HS-27A (cell line): ENCODE measurements at regions not wholly inside any gene's neighbourhood (a gene's known extent, or its start where the extent isn't known, plus 50 kb on each side); places are given as distances from the start of the nearest gene placed in this dataset.
A peak's percentile ranks its signal among the peaks of the same experiment; 100 is the strongest.

ENCODE experiments used
- DNase-seq: peaks from one replicate; pipeline ENCODE4 v3.0.0-alpha.2; 2012; ENCODE audit warnings: low read depth, missing footprints

DNA sequence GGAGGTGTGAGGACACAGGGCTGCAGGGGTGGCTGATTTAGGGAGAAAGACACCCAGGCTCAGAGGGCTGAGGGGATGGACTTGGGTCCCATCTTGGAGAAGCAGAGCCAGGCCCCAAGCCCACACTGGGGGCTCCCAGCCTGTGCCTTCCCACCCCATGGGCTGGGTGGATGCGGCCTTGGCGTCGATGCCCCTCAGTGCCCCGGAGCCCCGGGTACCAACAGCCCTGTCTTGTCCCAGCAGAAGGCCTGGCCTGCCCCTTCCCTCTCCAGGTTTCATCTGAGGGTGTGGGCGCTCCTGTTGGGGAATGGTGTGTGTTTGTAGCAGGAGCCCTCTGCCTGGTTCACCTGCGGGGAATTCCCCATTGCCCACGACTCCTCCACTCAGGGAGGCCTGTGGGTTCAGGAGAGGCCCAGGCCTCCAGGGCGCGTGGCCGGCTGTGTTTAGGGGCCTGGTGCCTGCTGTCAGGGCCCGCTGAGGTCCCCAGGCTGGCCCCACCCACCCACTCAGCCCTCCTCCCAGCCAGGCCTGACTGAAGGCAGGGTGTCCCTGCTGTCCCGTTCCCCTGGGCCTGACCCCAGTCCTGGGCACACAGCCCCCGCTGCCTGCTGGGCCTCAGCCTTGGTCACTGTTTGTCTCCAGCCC is 51.1 kb upstream of the BEGAIN start:
- no peak for DNase-seq

GRCh38 chr14:100639280-100639679 is 52.1 kb upstream of the BEGAIN start:
- DNase-seq: no peak

DNA sequence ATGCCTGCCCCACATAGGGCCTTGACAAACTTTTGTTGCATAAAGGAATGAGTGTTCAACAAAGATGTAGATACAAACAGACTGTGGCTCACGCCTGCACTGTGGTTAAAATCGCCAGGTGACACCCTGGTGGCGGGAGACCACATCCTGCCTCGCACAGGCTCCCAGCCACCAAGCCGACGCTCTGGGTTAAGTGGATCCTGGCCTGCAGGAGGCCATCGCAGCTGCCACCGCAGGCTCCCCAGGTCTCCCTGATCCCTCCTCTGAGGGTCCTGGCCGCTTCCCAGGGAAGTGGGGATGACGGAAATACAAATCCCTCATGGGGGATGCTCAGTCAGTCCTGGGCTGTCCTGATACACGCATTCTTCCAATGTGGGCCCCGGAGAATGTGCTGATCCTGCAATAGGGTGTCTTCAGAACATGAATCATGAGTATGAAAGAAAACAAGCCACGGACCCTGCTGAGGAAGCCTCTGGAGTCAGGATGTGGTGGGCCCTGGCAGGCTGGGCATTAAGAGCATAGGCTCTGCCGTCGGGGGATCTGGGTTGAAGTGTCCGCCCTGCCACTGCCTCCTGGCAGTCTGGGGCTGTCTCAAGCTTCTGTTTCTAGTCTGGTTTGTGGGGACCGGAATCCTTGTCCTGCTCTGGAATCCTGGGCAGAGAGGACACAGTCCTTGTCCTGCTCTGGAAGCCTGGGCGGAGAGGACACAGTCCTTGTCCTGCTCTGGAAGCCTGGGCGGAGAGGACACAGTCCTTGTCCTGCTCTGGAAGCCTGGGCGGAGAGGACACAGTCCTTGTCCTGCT is 53.5 kb upstream of the BEGAIN start:
- DNase-seq: no peak

- DNase-seq: no peak
Observed at GRCh38 chr14:100641274-100641860, 54.1 kb upstream of the BEGAIN start.

- no peak for DNase-seq
Observed at GRCh38 chr14:100643426-100643825, 56.2 kb upstream of the BEGAIN start.

- no peak for DNase-seq
Observed at GRCh38 chr14:100644383-100644782, 57.2 kb upstream of the BEGAIN start.

DNA sequence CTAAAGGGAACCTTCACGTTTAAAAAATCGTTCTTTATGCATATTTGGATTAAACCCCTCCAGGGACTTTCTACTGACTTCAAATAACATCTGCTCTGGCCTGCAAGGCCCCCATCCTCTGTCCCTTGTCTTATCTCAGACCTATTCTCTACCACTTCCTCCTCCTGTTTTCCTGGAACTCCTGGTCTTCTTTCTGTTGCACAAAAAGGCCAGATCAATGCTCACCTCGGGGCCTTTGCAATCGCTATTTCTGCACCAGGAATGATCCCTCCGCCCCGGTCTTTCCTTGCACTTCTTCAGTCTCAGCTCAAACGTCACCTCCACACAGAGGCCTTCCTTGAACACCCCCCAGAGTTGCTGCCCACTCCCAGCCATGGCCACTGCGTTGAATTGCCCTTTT is 57.6 kb upstream of the BEGAIN start:
- no peak for DNase-seq

DNA sequence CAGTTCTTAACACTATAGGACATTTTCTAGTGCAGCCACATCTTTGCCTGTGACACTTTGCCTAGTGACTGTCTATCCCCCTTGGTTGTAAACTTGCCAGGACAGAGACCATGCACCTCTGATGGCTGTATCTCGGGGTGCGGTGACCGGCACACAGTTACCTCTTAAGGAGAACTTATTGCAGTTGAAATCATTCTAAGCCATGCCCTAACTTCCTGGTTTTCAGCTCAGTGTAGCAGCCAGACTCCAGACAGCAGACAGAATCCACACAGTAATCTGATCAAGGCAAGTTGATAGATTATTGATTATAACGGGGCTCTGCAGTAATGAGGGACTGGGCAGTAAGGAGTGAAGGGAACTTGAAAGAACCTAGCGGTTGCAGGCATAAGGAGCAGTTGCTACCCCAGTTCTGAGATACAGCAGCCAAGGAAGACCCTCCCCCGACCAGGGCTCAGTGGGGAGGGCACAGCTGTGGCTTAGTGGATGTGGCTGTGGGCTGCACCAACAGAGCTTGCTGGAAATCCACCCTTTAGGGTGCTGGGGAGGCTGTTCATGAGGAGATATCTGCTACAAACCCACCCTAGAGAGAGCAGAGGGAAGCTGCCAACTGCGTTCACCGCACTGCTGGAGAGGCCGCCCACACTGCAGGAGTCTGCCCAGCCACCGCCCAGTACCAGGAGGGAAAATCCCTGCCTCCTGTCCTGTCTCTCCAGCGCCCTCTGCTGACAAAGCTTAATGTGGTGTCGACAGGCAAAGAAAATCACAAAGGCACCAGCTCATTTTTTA is 58.2 kb upstream of the BEGAIN start:
- DNase-seq: peak; percentile 26

DNA sequence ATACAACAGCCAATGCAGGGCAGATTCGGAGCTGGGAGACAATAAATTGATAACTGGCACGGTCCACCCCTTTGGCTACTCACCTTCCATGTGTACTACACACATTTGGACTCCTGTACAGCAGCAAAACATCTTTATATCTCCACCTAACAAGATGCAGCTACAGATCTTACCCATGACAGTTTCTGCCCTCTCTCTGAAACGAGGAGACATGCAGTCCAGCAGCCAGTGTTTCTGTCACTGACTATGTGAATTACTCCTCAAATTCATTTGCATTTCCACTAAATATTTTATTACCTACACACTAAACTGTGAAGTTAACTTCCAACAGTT is 58.7 kb upstream of the BEGAIN start:
- DNase-seq: no peak

- no peak for DNase-seq
Observed at GRCh38 chr14:100648474-100649172, 61.4 kb upstream of the BEGAIN start.

DNA sequence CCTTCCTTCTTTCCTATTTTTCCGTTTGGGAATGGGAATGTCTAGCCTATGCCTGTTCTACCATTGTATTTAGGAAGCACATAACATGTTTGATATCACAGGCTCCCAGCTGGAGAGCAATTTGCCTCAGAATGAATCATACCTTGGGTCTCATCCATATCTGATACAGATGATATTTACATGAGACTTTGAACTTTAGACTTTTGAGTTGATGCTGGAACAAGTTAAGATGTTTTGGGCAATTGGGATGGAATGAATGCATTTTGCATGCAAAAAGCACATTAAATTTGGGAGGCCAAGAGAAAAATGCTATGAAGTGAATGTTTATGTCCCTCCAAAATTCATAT is 61.9 kb upstream of the BEGAIN start:
- no peak for DNase-seq

- no peak for DNase-seq
Observed at GRCh38 chr14:100651999-100652508, 64.8 kb upstream of the BEGAIN start.

DNA sequence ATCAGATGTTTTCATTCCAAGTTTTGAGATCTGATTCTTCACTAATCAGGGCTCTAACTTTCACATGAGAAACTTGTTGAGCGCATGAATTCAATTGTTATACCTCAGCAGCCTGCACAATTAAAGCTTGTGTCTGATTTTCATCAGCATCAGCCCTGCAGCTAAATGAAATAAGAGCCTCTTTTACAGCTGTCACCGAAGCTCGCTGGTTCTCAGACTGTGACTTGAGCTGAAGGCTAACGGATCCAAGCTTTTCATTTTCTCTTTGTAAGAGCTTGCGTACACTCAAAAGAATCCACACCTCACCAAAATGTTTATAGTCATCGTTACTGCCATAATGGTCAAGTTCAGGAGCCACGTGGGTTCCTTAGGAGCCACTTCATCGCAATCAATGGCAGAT is 65.5 kb upstream of the BEGAIN start:
- DNase-seq: no peak

GRCh38 chr14:100653409-100653808 is 66.2 kb upstream of the BEGAIN start:
- no peak for DNase-seq

- no peak for DNase-seq
Observed at GRCh38 chr14:100654025-100654813, 67.0 kb upstream of the BEGAIN start.

DNA sequence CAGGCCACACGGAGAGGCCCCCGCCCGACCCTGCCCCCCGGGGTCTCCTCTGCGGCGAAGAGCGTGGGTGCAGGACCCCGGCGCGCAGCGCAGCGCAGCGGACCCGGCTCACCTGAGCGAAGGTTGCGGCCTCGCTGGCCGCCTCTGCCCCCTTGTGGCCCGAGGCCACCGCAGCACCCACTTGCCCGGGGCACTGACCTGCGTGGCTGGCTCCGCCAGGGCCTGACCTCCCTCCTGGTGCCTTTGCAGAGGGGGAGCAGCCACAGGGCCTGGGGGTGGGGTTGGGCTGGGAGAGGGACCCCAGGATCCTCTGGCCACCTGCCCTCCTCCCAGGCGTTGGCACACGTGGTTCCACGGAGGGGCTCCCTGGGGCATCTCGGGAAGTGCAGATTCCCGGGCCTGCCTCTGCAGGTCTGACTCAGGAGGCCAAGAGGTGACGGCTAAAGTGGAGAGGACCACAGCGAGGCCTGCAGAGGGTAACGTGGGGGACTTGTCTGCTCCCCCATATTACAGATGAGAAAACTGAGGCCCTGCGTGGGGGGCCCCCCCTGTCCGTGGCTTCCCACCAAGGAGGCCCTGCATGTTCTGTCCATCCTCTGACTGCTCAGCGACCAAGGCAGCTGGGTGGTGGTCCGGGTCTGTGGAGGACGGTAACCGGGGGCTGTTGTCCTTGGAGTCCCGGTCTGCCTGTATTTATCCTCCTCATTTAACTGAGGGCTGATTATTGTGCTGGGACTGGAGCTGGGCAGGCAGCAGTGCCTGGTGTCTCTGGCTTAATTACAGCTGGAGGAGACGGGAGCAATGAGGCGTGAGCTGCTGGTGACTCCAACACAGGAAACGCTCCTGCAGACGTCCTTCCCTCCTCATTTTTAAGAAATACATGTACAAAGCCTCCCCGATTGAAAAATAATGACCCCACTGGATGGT is 67.9 kb upstream of the BEGAIN start:
- DNase-seq: no peak

DNA sequence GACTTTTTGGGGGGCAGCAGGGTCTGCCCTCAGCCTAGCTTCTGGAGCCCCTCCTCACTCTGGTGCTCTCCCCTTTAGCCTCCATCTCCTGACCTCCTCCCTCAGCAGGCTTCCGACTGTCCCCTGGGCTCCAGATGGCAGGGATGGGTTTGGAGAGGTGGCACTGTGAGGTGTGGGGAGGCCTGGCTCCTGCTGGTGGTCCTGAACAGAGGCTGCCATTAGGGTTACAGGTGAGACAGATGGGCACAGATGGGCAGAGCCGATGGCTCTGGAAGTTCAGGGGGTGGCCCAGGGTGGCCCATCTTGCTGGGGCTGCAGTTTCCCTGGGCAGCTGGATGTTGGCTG is 68.5 kb upstream of the BEGAIN start:
- no peak for DNase-seq

DNA sequence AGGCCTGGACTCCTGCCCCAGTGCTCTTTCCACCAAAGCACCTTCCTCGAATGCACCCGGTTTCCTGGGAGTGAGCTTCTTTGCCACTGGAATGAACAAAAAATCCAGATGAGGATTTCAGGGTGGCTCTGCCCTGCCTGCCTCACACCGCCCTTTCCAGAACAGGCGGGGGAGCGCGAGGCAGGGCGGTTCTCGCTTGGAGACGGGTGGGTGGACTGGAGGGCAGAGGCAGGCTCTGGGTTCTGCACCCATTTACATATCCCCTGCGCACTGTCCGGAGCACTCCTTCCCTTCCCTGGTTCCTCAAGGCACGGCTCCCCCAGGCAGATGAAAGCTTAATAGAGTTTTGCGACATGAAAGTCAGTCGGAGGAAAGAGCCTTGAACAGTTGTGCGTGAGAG is 69.7 kb upstream of the DLK1 start:
- DNase-seq: no peak

DNA sequence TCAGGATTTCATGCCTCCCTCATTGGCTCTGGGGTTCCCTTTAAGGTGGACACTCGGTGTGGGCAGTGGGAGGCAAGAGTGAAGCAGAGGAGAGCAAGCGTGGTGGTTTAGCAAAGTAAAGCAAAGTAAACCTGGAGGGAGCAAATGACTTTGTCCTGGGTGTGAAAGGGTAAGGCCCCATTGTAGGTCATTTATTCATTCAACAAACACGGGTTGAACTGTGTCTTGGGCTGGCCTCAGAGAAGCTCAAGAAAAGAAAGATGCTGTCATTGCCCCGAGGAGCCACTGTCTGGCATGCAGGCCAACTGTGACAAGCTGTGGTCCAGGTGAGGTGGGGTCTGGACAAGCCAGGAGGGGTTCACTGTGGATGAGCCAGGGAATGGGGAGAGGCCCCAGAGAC is 68.9 kb upstream of the DLK1 start:
- no peak for DNase-seq

DNA sequence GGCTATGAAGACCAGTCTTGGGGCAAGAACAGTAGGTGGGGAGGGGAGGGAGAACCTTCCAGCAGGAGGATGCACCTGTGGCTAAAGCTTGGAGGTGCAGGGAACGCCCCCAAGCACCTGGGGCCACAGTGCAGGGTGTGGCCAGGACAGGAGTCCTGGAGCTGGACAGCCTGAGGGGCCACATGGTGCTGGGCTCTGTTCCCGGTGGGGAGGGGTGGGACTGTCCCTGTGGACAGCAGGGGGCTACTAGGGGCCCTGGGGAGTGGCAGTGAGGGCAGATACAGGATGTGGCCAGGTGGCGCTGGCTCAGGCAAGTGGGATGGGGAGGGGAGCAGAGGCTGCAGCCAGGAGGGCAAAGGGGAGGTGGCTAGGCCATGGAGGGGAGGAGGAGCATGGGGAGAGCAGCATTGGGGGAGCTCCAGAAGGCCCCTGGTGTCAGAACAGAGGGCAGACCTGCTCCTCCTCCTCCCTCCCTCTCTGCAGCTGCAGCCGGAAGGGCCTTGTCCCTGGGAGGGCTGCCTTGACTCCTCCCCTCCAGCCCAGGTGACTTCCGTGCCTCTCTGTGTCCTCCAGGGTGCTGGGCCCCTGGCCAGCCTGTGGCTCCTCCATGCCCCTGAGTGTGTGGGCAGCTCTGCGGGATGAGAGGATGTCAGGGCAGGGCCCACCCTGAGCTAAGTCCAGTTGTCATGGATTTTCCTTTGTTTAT is 68.4 kb upstream of the DLK1 start:
- DNase-seq: no peak
